Astrocyte (in vitro differentiated cells and primary cell): ENCODE measurements at regions not wholly inside any gene's neighbourhood (a gene's known extent, or its start where the extent isn't known, plus 50 kb on each side); places are given as distances from the start of the nearest gene placed in this dataset.
A peak's percentile ranks its signal among the peaks of the same experiment; 100 is the strongest.

Source experiments
- DNase-seq: peaks from one replicate; pipeline ENCODE4 v3.0.0-alpha.2; 2010; ENCODE audit warnings: low read depth
- FAIRE-seq: peaks from 2 replicates; lab custom pipeline; 2011; peaks lifted over from hg19 to GRCh38; lab: Jason Lieb, UNC
- H2AFZ ChIP-seq: 2 replicates; pipeline ENCODE4 v1.6.0; 2012; ENCODE audit warnings: low read depth, low read length, inconsistent platforms
- H3K27ac ChIP-seq: 2 replicates; pipeline ENCODE4 v1.5.1; 2011; ENCODE audit warnings: low read depth, low read length, inconsistent platforms
- H3K27me3 ChIP-seq: 2 replicates; pipeline ENCODE4 v1.6.0; 2011; ENCODE audit warnings: low read length, inconsistent platforms; ENCODE audit not compliant: insufficient read depth
- H3K36me3 ChIP-seq: 2 replicates; pipeline ENCODE4 v1.5.1; 2011; ENCODE audit warnings: low read length, inconsistent platforms; ENCODE audit not compliant: insufficient read depth
- H3K4me1 ChIP-seq: 2 replicates; pipeline ENCODE4 v1.5.1; 2011; ENCODE audit warnings: low read length, inconsistent platforms; ENCODE audit not compliant: insufficient read depth
- H3K4me2 ChIP-seq: 2 replicates; pipeline ENCODE4 v1.6.0; 2012; ENCODE audit warnings: low read length, inconsistent platforms
- H3K4me3 ChIP-seq: 2 replicates; pipeline ENCODE4 v1.5.1; 2011; ENCODE audit warnings: low read depth, mild to moderate bottlenecking, low read length, inconsistent platforms; ENCODE audit not compliant: insufficient read depth
- H3K79me2 ChIP-seq: 2 replicates; pipeline ENCODE4 v1.6.0; 2012; ENCODE audit warnings: mild to moderate bottlenecking, low read length, inconsistent platforms; ENCODE audit not compliant: insufficient read depth
- H3K9ac ChIP-seq: 2 replicates; pipeline ENCODE4 v1.6.0; 2012; ENCODE audit warnings: mild to moderate bottlenecking, low read length, inconsistent platforms
- H3K9me3 ChIP-seq: 2 replicates; pipeline ENCODE4 v1.5.1; 2012; ENCODE audit warnings: low read depth, mild to moderate bottlenecking, low read length, inconsistent platforms; ENCODE audit not compliant: insufficient read depth
- H4K20me1 ChIP-seq: 2 replicates; pipeline ENCODE4 v1.6.0; 2012; ENCODE audit warnings: low read length, inconsistent platforms; ENCODE audit not compliant: insufficient read depth
- H3K27ac Mint-ChIP-seq: one replicate; pipeline ENCODE4 v1.8.0; 2021; ENCODE audit warnings: mild to moderate bottlenecking, mixed read lengths; ENCODE audit not compliant: unreplicated experiment
- H3K27me3 Mint-ChIP-seq: one replicate; pipeline ENCODE4 v1.8.0; 2021; ENCODE audit warnings: low read depth, mixed read lengths; ENCODE audit not compliant: unreplicated experiment
- H3K36me3 Mint-ChIP-seq: one replicate; pipeline ENCODE4 v1.8.0; 2021; ENCODE audit warnings: low read depth, mixed read lengths; ENCODE audit not compliant: unreplicated experiment
- H3K4me1 Mint-ChIP-seq: one replicate; pipeline ENCODE4 v1.8.0; 2021; ENCODE audit warnings: low read depth, mixed read lengths; ENCODE audit not compliant: unreplicated experiment
- H3K4me3 Mint-ChIP-seq: one replicate; pipeline ENCODE4 v1.8.0; 2021; ENCODE audit warnings: mild to moderate bottlenecking, moderate library complexity, mixed read lengths; ENCODE audit not compliant: unreplicated experiment
- H3K9me3 Mint-ChIP-seq: one replicate; pipeline ENCODE4 v1.8.0; 2021; ENCODE audit warnings: mild to moderate bottlenecking, mixed read lengths; ENCODE audit not compliant: unreplicated experiment
- EZH2 ChIP-seq: IDR thresholded peaks from 2 replicates; pipeline ENCODE4 v1.6.1; 2012; ENCODE audit warnings: mild to moderate bottlenecking, low read length, inconsistent platforms; ENCODE audit not compliant: insufficient read depth
- TF ChIP-seq, protein P1 (sequence below): IDR thresholded peaks from 2 replicates; pipeline ENCODE4 v1.5.1; 2011; ENCODE audit warnings: low read depth, mild to moderate bottlenecking, inconsistent platforms, low read length, moderate library complexity; ENCODE audit not compliant: insufficient read depth

DNA sequence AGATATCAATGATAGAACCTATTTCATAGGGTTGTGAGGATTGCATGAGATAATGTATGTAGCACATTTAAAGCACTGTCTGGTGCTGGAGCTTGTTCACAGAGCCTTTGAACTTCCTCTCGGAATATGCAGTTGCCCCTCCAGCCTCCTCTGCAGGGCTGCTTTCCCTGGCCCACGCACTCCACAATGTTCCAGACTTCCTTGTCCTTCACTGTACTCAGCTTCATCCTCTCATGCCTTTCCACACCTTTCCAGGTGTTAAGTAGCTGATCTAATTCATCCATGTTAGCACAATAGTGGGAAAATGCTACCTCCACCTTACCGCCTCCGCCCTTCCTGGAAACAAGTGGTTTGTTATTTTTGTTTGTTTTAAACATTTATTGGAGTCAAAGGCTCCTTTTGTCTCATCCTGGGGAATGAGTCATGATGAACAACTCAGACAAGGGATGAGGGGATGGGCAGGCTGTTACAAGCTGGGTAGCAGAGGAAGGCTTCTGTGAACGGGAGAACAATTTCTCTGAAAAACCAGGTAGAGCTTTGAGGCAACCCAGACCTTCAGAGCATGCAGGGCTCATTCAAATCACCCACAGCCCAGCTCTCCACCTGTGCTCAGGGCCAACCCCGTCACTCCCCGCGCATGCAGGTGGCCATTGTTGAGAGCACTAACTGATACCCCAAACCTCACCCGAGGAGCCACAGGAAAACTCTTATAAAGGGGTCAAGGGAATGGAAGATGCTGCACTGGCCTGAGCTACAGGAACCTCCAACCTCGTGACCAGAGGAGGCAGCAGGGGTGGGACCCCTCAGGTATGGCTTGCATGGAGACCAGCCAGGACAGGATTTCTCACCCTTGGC, 84.9 kb upstream of the TBL1X start:
- Mint-ChIP-seq H3K27me3 (no peaks in the 10 kb centered on the region), H3K4me3 (no peak overlapping the region), H3K4me1 (peaks cover 5% of the 10 kb centered on the region), H3K27ac (no peak overlapping the region), H3K36me3 (no peaks in the 10 kb centered on the region), H3K9me3 (no peaks in the 10 kb centered on the region)
- no peaks in the 10 kb centered on the region for H4K20me1 ChIP-seq
- no peak for TF ChIP-seq EZH2
- TF ChIP-seq, protein P1, sequence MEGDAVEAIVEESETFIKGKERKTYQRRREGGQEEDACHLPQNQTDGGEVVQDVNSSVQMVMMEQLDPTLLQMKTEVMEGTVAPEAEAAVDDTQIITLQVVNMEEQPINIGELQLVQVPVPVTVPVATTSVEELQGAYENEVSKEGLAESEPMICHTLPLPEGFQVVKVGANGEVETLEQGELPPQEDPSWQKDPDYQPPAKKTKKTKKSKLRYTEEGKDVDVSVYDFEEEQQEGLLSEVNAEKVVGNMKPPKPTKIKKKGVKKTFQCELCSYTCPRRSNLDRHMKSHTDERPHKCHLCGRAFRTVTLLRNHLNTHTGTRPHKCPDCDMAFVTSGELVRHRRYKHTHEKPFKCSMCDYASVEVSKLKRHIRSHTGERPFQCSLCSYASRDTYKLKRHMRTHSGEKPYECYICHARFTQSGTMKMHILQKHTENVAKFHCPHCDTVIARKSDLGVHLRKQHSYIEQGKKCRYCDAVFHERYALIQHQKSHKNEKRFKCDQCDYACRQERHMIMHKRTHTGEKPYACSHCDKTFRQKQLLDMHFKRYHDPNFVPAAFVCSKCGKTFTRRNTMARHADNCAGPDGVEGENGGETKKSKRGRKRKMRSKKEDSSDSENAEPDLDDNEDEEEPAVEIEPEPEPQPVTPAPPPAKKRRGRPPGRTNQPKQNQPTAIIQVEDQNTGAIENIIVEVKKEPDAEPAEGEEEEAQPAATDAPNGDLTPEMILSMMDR = no peak
- no peak overlapping the region for H3K27ac ChIP-seq
- FAIRE-seq = peak; percentile 96
- no peak overlapping the region for H3K4me3 ChIP-seq
- H3K4me1 ChIP-seq = no peaks in the 10 kb centered on the region
- no peak overlapping the region for H3K9ac ChIP-seq
- peak overlapping the region; percentile 50 for H3K4me2 ChIP-seq
- no peak overlapping the region for H2AFZ ChIP-seq
- DNase-seq = peak; percentile 41
- no peaks in the 10 kb centered on the region for H3K79me2 ChIP-seq
- no peaks in the 10 kb centered on the region for H3K36me3 ChIP-seq
- no peaks in the 10 kb centered on the region for H3K9me3 ChIP-seq
- peaks cover 6% of the 10 kb centered on the region for H3K27me3 ChIP-seq

DNA sequence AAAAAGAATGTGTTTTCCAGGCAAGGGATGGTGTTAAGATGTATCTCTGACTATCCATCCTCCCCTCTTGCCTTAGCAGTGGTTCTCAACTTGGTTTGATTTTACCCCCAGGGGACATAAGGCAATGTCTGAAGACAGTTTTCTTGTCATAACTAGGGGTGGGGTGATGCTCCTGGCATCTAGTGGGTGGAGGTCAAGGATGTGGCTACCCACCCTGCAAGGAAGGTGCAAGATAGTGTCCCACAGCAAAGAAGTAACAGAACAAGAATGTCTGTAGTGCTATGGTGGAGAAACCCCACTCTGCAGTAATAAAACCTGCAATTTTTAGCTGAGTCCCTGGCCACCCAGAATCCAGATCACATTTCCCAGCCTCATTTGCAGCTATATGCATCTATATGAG, 81.2 kb upstream of the TBL1X start:
- H3K4me3 Mint-ChIP-seq = no peak overlapping the region
- no peaks in the 10 kb centered on the region for H3K36me3 ChIP-seq
- no peak overlapping the region for H3K9ac ChIP-seq
- no peak overlapping the region for H2AFZ ChIP-seq
- H3K4me3 ChIP-seq = no peak overlapping the region
- DNase-seq (no peak), FAIRE-seq (no peak)
- H3K4me2 ChIP-seq = no peak overlapping the region
- H3K27me3 ChIP-seq = peaks cover 4% of the 10 kb centered on the region
- TF ChIP-seq, protein P1 = no peak
- no peak for TF ChIP-seq EZH2
- no peaks in the 10 kb centered on the region for H3K79me2 ChIP-seq
- H3K36me3 Mint-ChIP-seq = no peaks in the 10 kb centered on the region
- no peak overlapping the region for H3K27ac ChIP-seq
- no peaks in the 10 kb centered on the region for H3K9me3 ChIP-seq
- H3K4me1 Mint-ChIP-seq = peaks cover 5% of the 10 kb centered on the region
- no peaks in the 10 kb centered on the region for H3K4me1 ChIP-seq
- H3K9me3 Mint-ChIP-seq = no peaks in the 10 kb centered on the region
- H3K27me3 Mint-ChIP-seq = no peaks in the 10 kb centered on the region
- no peak overlapping the region for H3K27ac Mint-ChIP-seq
- H4K20me1 ChIP-seq = no peaks in the 10 kb centered on the region

DNA sequence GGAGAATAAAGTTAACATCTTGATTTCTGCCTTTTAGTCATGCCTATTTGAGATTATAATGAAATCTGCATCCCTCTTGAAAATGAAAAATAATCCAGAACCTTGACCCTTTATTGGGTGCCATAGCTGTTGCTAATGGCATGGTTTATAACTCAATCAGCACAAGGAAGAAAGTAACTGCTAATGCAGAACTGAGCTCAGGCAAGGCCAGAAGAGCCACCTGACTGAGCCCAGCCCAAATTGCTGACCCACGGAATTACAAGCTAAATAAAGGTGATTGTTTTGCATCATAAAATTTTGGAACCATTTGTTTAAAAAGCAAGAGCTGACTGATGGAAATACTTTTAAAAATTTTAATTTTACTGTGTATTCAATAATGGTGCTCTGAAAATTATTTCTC, 76.4 kb upstream of the TBL1X start:
- H3K4me2 ChIP-seq = no peak overlapping the region
- H3K4me1 ChIP-seq = peaks cover 3% of the 10 kb centered on the region
- no peaks in the 10 kb centered on the region for H3K36me3 ChIP-seq
- DNase-seq (no peak), FAIRE-seq (peak; percentile 9)
- no peaks in the 10 kb centered on the region for H3K4me1 Mint-ChIP-seq
- H3K36me3 Mint-ChIP-seq = no peaks in the 10 kb centered on the region
- H3K27ac Mint-ChIP-seq = no peak overlapping the region
- H2AFZ ChIP-seq = no peak overlapping the region
- no peak overlapping the region for H3K9ac ChIP-seq
- no peak overlapping the region for H3K4me3 ChIP-seq
- no peaks in the 10 kb centered on the region for H3K79me2 ChIP-seq
- H3K9me3 ChIP-seq = no peaks in the 10 kb centered on the region
- H3K27me3 ChIP-seq = no peaks in the 10 kb centered on the region
- no peak overlapping the region for H3K4me3 Mint-ChIP-seq
- TF ChIP-seq EZH2 = no peak
- TF ChIP-seq, protein P1 = no peak
- no peaks in the 10 kb centered on the region for H3K27me3 Mint-ChIP-seq
- H4K20me1 ChIP-seq = no peaks in the 10 kb centered on the region
- no peaks in the 10 kb centered on the region for H3K9me3 Mint-ChIP-seq
- no peak overlapping the region for H3K27ac ChIP-seq
